Natural killer cell (primary cell): ENCODE measurements at regions not wholly inside any gene's neighbourhood (a gene's known extent, or its start where the extent isn't known, plus 50 kb on each side); places are given as distances from the start of the nearest gene placed in this dataset.

Experiments
- ATAC-seq, 3 donors: fragments of 150-1000 bp in 2 of 3; fragments of 200-7000 bp in 1 of 3; cut with Tn5 transposase; 1 replicate in 1 of 3; 2 replicates in 2 of 3; pipeline ENCODE4 v1.10.0; 2021; ENCODE audit warnings: mild to moderate bottlenecking in 2 of 3, moderate library complexity in 2 of 3
- DNase-seq, 2 donors: peaks; one replicate each; pipeline versions ENCODE4 v3.0.0 to v3.0.0-alpha.2; 2013 to 2021; ENCODE audit warnings: mixed read lengths in 1 of 2
- H3K27ac ChIP-seq: one replicate; pipeline ENCODE4 v1.5.1; 2013; ENCODE audit warnings: mild to moderate bottlenecking, low read length
- H3K27me3 ChIP-seq: one replicate; pipeline ENCODE4 v1.6.1; 2013; ENCODE audit warnings: low read length; ENCODE audit not compliant: control insufficient read depth, insufficient read depth
- H3K36me3 ChIP-seq: one replicate; pipeline ENCODE4 v1.6.1; 2013; ENCODE audit warnings: low read length; ENCODE audit not compliant: control insufficient read depth, insufficient read depth
- H3K4me1 ChIP-seq: one replicate; pipeline ENCODE4 v1.6.1; 2013; ENCODE audit warnings: low read length; ENCODE audit not compliant: control insufficient read depth, insufficient read depth
- H3K4me3 ChIP-seq: one replicate; pipeline ENCODE4 v1.5.1; 2013; ENCODE audit warnings: low read length
- H3K9me3 ChIP-seq: one replicate; pipeline ENCODE4 v1.6.1; 2013; ENCODE audit warnings: low read length; ENCODE audit not compliant: control insufficient read depth, insufficient read depth
- H3K27ac Mint-ChIP-seq, 2 donors: one replicate each; pipeline ENCODE4 v1.8.0; 2022; ENCODE audit warnings: mild to moderate bottlenecking in 2 of 2, mixed read lengths in 2 of 2, moderate library complexity in 1 of 2
- H3K27me3 Mint-ChIP-seq, 2 donors: one replicate each; pipeline ENCODE4 v1.8.0; 2022; ENCODE audit warnings: low read depth in 2 of 2, mixed read lengths in 2 of 2
- H3K36me3 Mint-ChIP-seq: one replicate; pipeline ENCODE4 v1.8.0; 2022; ENCODE audit warnings: mixed read lengths
- H3K4me1 Mint-ChIP-seq, 2 donors: one replicate each; pipeline ENCODE4 v1.8.0; 2022; ENCODE audit warnings: mixed read lengths in 2 of 2
- H3K4me3 Mint-ChIP-seq: one replicate; pipeline ENCODE4 v1.8.0; 2022; ENCODE audit warnings: mild to moderate bottlenecking, moderate library complexity, mixed read lengths
- H3K9me3 Mint-ChIP-seq, 2 donors: one replicate each; pipeline ENCODE4 v1.8.0; 2022; ENCODE audit warnings: mixed read lengths in 2 of 2
- WGBS: methylation state at CpG from one replicate; pipeline ENCODE4 v1.1.7; 2013; ENCODE audit warnings: missing lambda C conversion rate; ENCODE audit not compliant: insufficient coverage; 5-methylcytosine and 5-hydroxymethylcytosine counted together
- intact Hi-C: fragments of 100-400 bp; cut with micrococcal nuclease; formaldehyde crosslinking; loops from one replicate; pipeline ENCODE4 v1.14.2; 2022
- TF ChIP-seq, protein P1 (sequence below): fragments of 200-600 bp; IDR thresholded peaks from one replicate; pipeline ENCODE4 v1.8.0; 2022; ENCODE audit warnings: antibody characterized with exemption

DNA sequence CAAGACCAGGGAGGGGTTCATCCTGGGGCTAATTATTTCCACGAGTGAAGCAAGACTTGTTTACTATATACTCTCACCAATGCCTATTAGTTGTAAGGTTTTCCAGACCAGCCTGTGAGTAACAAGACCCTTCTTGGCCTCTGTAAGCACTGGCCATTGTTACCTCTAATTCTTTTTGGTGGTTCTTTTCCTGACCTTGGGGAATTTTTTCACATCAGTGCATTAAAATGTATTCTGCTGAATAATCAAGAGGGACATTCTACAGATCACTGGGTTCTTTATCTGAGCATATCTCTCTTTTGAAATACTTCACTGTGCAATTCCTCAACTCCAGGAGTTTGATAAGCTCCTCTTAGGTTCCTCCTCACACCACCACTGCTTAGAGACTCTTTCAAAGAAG lies 909.9 kb upstream of the ACVR2A start:
- H3K9me3 ChIP-seq: no peaks in the 10 kb centered on the region
- no peak overlapping the region for H3K4me3 ChIP-seq
- no CpG with 5 or more reads among the region's 1 CpG for WGBS
- ATAC-seq (no peak), DNase-seq (no peak)
- H3K36me3 Mint-ChIP-seq: no peaks in the 10 kb centered on the region
- H3K27ac Mint-ChIP-seq: no peak overlapping the region
- no peak overlapping the region for H3K27ac ChIP-seq
- no peaks in the 10 kb centered on the region for H3K36me3 ChIP-seq
- TF ChIP-seq, protein P1, sequence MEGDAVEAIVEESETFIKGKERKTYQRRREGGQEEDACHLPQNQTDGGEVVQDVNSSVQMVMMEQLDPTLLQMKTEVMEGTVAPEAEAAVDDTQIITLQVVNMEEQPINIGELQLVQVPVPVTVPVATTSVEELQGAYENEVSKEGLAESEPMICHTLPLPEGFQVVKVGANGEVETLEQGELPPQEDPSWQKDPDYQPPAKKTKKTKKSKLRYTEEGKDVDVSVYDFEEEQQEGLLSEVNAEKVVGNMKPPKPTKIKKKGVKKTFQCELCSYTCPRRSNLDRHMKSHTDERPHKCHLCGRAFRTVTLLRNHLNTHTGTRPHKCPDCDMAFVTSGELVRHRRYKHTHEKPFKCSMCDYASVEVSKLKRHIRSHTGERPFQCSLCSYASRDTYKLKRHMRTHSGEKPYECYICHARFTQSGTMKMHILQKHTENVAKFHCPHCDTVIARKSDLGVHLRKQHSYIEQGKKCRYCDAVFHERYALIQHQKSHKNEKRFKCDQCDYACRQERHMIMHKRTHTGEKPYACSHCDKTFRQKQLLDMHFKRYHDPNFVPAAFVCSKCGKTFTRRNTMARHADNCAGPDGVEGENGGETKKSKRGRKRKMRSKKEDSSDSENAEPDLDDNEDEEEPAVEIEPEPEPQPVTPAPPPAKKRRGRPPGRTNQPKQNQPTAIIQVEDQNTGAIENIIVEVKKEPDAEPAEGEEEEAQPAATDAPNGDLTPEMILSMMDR: no peak
- H3K4me1 Mint-ChIP-seq: no peaks in the 10 kb centered on the region
- H3K9me3 Mint-ChIP-seq: peaks cover 8 to 22% of the 10 kb centered on the region in 2 donors
- no peak overlapping the region for H3K4me3 Mint-ChIP-seq
- H3K4me1 ChIP-seq: no peaks in the 10 kb centered on the region
- H3K27me3 ChIP-seq: no peaks in the 10 kb centered on the region
- no peaks in the 10 kb centered on the region for H3K27me3 Mint-ChIP-seq
- intact Hi-C loops: no loop called here

DNA sequence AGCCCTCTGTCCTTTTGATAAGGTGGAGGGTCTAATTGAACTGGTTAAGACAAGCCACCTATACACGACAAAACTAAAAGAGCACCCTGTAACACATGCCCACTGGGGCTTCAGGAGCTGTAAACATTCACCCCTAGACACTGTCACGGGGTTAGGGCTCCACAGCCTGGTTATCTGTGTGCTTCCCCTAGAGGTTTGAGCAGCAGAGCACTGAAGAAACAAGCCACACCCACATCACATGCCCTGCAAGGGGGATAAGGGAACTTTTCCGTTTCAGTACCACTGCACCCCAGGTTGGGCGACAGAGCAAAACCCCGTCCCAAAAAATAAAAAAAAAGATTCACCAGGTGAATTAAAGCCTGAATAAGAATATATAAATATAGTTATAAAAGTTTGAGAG lies 913.7 kb upstream of the ACVR2A start:
- Mint-ChIP-seq H3K9me3 (peaks cover 3 to 9% of the 10 kb centered on the region in 2 donors), H3K27ac (no peak overlapping the region), H3K36me3 (no peaks in the 10 kb centered on the region), H3K4me1 (no peaks in the 10 kb centered on the region), H3K27me3 (no peaks in the 10 kb centered on the region), H3K4me3 (no peak overlapping the region)
- Histone ChIP-seq H3K4me3 (no peak overlapping the region), H3K4me1 (no peaks in the 10 kb centered on the region), H3K27ac (no peak overlapping the region), H3K9me3 (no peaks in the 10 kb centered on the region), H3K27me3 (no peaks in the 10 kb centered on the region), H3K36me3 (no peaks in the 10 kb centered on the region)
- ATAC-seq (no peak), DNase-seq (no peak)
- WGBS: 53% methylated on average over 1 of the region's 5 CpGs
- TF ChIP-seq, protein P1: no peak
- intact Hi-C loops: no loop called here

DNA sequence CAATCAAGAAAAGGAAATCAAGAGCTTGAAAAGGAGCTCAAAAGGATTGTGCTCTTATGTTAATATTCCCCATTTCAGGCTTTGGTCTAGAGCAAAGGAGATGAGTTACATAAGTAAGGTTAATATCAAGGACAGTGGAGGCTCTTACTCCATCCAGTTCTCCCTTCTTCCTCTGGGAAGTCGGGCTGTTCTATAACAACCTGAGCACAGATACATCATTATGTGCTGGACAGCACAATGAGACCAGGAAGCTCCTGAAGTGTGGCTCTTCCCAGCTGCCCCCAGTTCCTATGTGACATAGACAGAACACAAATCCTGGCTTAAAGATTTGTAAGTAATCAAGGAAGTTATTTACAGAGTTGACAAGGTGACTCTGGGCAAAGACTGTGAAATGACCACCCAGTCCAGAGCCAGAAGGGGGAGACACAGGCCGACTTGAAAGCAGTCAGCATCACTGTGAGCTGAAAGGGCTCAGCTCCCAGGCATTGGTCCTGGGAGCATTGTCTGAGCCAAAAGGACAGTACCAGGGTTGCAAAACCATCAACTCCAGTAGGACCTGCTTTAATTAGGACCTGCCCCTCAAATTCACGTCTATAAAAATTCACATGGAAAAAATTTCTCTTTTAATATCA lies 917.6 kb upstream of the ACVR2A start:
- DNase-seq (no peak), ATAC-seq (no peak)
- Histone ChIP-seq H3K9me3 (no peaks in the 10 kb centered on the region), H3K4me3 (no peak overlapping the region), H3K4me1 (no peaks in the 10 kb centered on the region), H3K36me3 (no peaks in the 10 kb centered on the region), H3K27me3 (no peaks in the 10 kb centered on the region), H3K27ac (no peak overlapping the region)
- H3K27ac Mint-ChIP-seq: no peak overlapping the region
- peaks cover 2 to 3% of the 10 kb centered on the region in 2 donors for H3K9me3 Mint-ChIP-seq
- H3K27me3 Mint-ChIP-seq: no peaks in the 10 kb centered on the region
- WGBS: 45% methylated on average over 3 of the region's 3 CpGs
- H3K36me3 Mint-ChIP-seq: no peaks in the 10 kb centered on the region
- no peak overlapping the region for H3K4me3 Mint-ChIP-seq
- intact Hi-C loops: no loop called here
- TF ChIP-seq, protein P1: no peak
- no peaks in the 10 kb centered on the region for H3K4me1 Mint-ChIP-seq

DNA sequence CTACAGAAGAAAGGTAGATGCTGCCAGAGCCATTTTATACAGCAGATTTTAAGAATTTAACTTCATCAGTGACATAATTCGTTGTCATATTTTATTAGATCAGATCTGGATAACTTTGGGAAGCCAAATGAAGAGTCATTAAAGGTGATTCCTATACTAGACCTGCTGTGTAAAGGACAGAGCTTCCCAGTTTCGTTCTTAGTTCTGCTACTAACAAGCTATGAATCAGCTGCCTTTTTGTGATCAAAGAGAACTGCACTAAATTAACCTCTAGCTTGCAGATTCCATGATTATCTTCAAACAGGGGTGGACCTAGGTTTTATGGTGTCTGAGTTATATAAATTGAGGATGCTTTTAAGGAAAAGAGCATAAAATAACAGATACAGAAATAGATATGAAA lies 926.5 kb upstream of the ACVR2A start:
- Mint-ChIP-seq H3K4me3 (no peak overlapping the region), H3K9me3 (peaks cover 3 to 11% of the 10 kb centered on the region in 2 donors), H3K27me3 (no peaks in the 10 kb centered on the region), H3K4me1 (no peaks in the 10 kb centered on the region), H3K27ac (no peak overlapping the region), H3K36me3 (no peaks in the 10 kb centered on the region)
- no peaks in the 10 kb centered on the region for H3K4me1 ChIP-seq
- DNase-seq (no peak), ATAC-seq (no peak)
- 81% methylated on average over 2 of the region's 2 CpGs for WGBS
- intact Hi-C loops: no loop called here
- TF ChIP-seq, protein P1: no peak
- no peak overlapping the region for H3K4me3 ChIP-seq
- H3K27ac ChIP-seq: no peak overlapping the region
- H3K36me3 ChIP-seq: no peaks in the 10 kb centered on the region
- H3K9me3 ChIP-seq: no peaks in the 10 kb centered on the region
- H3K27me3 ChIP-seq: no peaks in the 10 kb centered on the region
